IMR-90 (cell line): ENCODE measurements at regions not wholly inside any gene's neighbourhood (a gene's known extent, or its start where the extent isn't known, plus 50 kb on each side); places are given as distances from the start of the nearest gene placed in this dataset.

Experiments used
- ATAC-seq: fragments of 200-7000 bp; cut with Tn5 transposase; 2 replicates; pipeline ENCODE4 v1.9.1; 2020; ENCODE audit warnings: low read depth, mild to moderate bottlenecking, moderate library complexity
- BruUV-seq: library from RNA; stranded (reverse); fragments of 400-500 nt; replicated peaks from 2 replicates; lab custom pipeline; 2021; lab: Mats Ljungman, UMichigan
- CTCF ChIA-PET: fragments of 300-600 bp; formaldehyde crosslinking; extraction: SDS; loops from one replicate; lab custom pipeline; 2021; ENCODE audit warnings: antibody characterized with exemption; lab: Yijun Ruan, JAX
- POLR2A ChIA-PET: fragments of 300-600 bp; sonication (Branson Sonifier 250); formaldehyde crosslinking; loops from one replicate; lab custom pipeline; 2022; ENCODE audit warnings: antibody characterized with exemption; ENCODE audit not compliant: unreplicated experiment; lab: Charles Lee
- DNase-seq: peaks from one replicate; pipeline ENCODE4 v3.0.0; 2013
- H2AFZ ChIP-seq: replicated peaks from 2 replicates; pipeline ENCODE3; 2013; ENCODE audit warnings: low read length, mild to moderate bottlenecking; ENCODE audit not compliant: poor library complexity
- H2AK5ac ChIP-seq: 2 replicates; pipeline ENCODE4 v1.6.1; 2013; ENCODE audit warnings: low read depth, low read length, inconsistent platforms
- H2AK9ac ChIP-seq: replicated peaks from 2 replicates; pipeline ENCODE3; 2013; ENCODE audit warnings: mild to moderate bottlenecking, low read depth, low read length, moderate library complexity; ENCODE audit not compliant: poor library complexity
- H2BK120ac ChIP-seq: 2 replicates; pipeline ENCODE4 v1.6.1; 2013; ENCODE audit warnings: low read depth, low read length, inconsistent platforms
- H2BK15ac ChIP-seq: 3 replicates; pipeline ENCODE4 v1.6.1; 2013; ENCODE audit warnings: low read depth, low read length, inconsistent platforms
- H2BK20ac ChIP-seq: 2 replicates; pipeline ENCODE4 v1.6.1; 2013; ENCODE audit warnings: low read depth, mild to moderate bottlenecking, inconsistent platforms, low read length, moderate library complexity
- H2BK5ac ChIP-seq: 2 replicates; pipeline ENCODE4 v1.6.1; 2013; ENCODE audit warnings: mild to moderate bottlenecking, low read depth, low read length, inconsistent platforms; ENCODE audit not compliant: poor library complexity, severe bottlenecking
- H3K14ac ChIP-seq: replicated peaks from 2 replicates; pipeline ENCODE4 v1.6.1; 2013; ENCODE audit warnings: low read depth, low read length, inconsistent platforms
- H3K18ac ChIP-seq: 2 replicates; pipeline ENCODE4 v1.6.1; 2013; ENCODE audit warnings: low read depth, low read length, control low read depth
- H3K23ac ChIP-seq: 2 replicates; pipeline ENCODE4 v1.6.1; 2013; ENCODE audit warnings: low read depth, low read length, inconsistent platforms
- H3K27ac ChIP-seq: 2 replicates; pipeline ENCODE4 v1.5.1; 2013; ENCODE audit warnings: mild to moderate bottlenecking, control low read depth, low read length; ENCODE audit not compliant: insufficient read depth
- H3K27me3 ChIP-seq: 2 replicates; pipeline ENCODE4 v1.6.1; 2013; ENCODE audit warnings: low read length; ENCODE audit not compliant: control insufficient read depth, insufficient read depth
- H3K36me3 ChIP-seq: 2 replicates; pipeline ENCODE4 v1.6.1; 2013; ENCODE audit warnings: low read length, mixed read lengths; ENCODE audit not compliant: control insufficient read depth, insufficient read depth
- H3K4ac ChIP-seq: 2 replicates; pipeline ENCODE4 v1.6.1; 2013; ENCODE audit warnings: low read depth, low read length, inconsistent platforms
- H3K4me1 ChIP-seq: 2 replicates; pipeline ENCODE4 v1.6.1; 2013; ENCODE audit warnings: low read length, mixed read lengths; ENCODE audit not compliant: control insufficient read depth, insufficient read depth
- H3K4me2 ChIP-seq: 2 replicates; pipeline ENCODE4 v1.6.1; 2013; ENCODE audit warnings: low read depth, mild to moderate bottlenecking, control low read depth, low read length, moderate library complexity
- H3K4me3 ChIP-seq: 2 replicates; pipeline ENCODE4 v1.5.1; 2013; ENCODE audit warnings: low read depth, mild to moderate bottlenecking, control low read depth, low read length, moderate library complexity; ENCODE audit not compliant: insufficient read depth
- H3K56ac ChIP-seq: 2 replicates; pipeline ENCODE4 v1.6.1; 2013; ENCODE audit warnings: low read length, inconsistent platforms; ENCODE audit not compliant: insufficient read depth; ENCODE audit errors: extremely low read depth
- H3K79me1 ChIP-seq, 2 experiments: 2 replicates each; pipeline ENCODE4 v1.6.1; 2013; ENCODE audit warnings: low read length in 2 of 2, inconsistent platforms in 1 of 2, low read depth in 1 of 2
- H3K9ac ChIP-seq: 2 replicates; pipeline ENCODE4 v1.6.1; 2013; ENCODE audit warnings: low read depth, low read length, control low read depth
- H3K9me1 ChIP-seq: 2 replicates; pipeline ENCODE4 v1.6.1; 2013; ENCODE audit warnings: low read length, inconsistent platforms; ENCODE audit not compliant: insufficient read depth
- H3K9me3 ChIP-seq: 2 replicates; pipeline ENCODE4 v1.6.1; 2013; ENCODE audit warnings: low read length; ENCODE audit not compliant: control insufficient read depth, insufficient read depth
- H4K20me1 ChIP-seq: 2 replicates; pipeline ENCODE4 v1.6.1; 2013; ENCODE audit warnings: low read length, inconsistent platforms; ENCODE audit not compliant: insufficient read depth
- H4K5ac ChIP-seq: 2 replicates; pipeline ENCODE4 v1.6.1; 2013; ENCODE audit warnings: mild to moderate bottlenecking, low read depth, low read length, control low read depth
- H4K8ac ChIP-seq, 2 experiments: 2 replicates each; pipeline ENCODE4 v1.6.1; 2013; ENCODE audit warnings: low read depth in 2 of 2, low read length in 2 of 2, control low read depth in 1 of 2, inconsistent platforms in 1 of 2
- H4K91ac ChIP-seq: 2 replicates; pipeline ENCODE4 v1.6.1; 2013; ENCODE audit warnings: low read depth, low read length, inconsistent platforms; ENCODE audit not compliant: insufficient read depth
- BHLHE40 ChIP-seq: fragments of 150-350 bp; IDR thresholded peaks from 2 replicates; pipeline ENCODE4 v1.6.1; 2016; ENCODE audit warnings: mild to moderate bottlenecking, low read depth, low read length
- CEBPB ChIP-seq: IDR thresholded peaks from 2 replicates; pipeline ENCODE4 v1.6.1; 2012; ENCODE audit warnings: low read depth, low read length, improper control_type of control experiment
- CHD1 ChIP-seq: IDR thresholded peaks from 2 replicates; pipeline ENCODE4 v1.6.1; 2012; ENCODE audit warnings: low read depth, low read length, improper control_type of control experiment
- CTCF ChIP-seq: conservative IDR thresholded peaks from 2 replicates; pipeline ENCODE4 v1.5.1; 2012; ENCODE audit warnings: mild to moderate bottlenecking, low read depth, low read length, improper control_type of control experiment
- ELK1 ChIP-seq: fragments of 150-350 bp; IDR thresholded peaks from 2 replicates; pipeline ENCODE4 v1.6.1; 2016; ENCODE audit warnings: low read depth, mild to moderate bottlenecking, low read length, moderate library complexity, borderline replicate concordance
- FOS ChIP-seq: fragments of 150-350 bp; IDR thresholded peaks from 2 replicates; pipeline ENCODE4 v1.6.1; 2016; ENCODE audit warnings: low read depth, low read length
- MAFK ChIP-seq: IDR thresholded peaks from 2 replicates; pipeline ENCODE4 v1.6.1; 2012; ENCODE audit warnings: low read depth, low read length, improper control_type of control experiment
- MAZ ChIP-seq: IDR thresholded peaks from 2 replicates; pipeline ENCODE4 v1.6.1; 2012; ENCODE audit warnings: low read depth, mild to moderate bottlenecking, low read length, improper control_type of control experiment, moderate library complexity, borderline replicate concordance
- MXI1 ChIP-seq: IDR thresholded peaks from 2 replicates; pipeline ENCODE4 v1.6.1; 2012; ENCODE audit warnings: low read depth, mild to moderate bottlenecking, low read length, moderate library complexity, borderline replicate concordance
- NFE2L2 ChIP-seq: fragments of 150-350 bp; IDR thresholded peaks from 2 replicates; pipeline ENCODE4 v1.6.1; 2016; ENCODE audit warnings: low read depth, mild to moderate bottlenecking, low read length
- POLR2A ChIP-seq: IDR thresholded peaks from 2 replicates; pipeline ENCODE4 v1.6.1; 2012; ENCODE audit warnings: mild to moderate bottlenecking, low read depth, low read length
- RAD21 ChIP-seq: IDR thresholded peaks from 2 replicates; pipeline ENCODE4 v1.6.1; 2012; ENCODE audit warnings: low read length, improper control_type of control experiment
- RCOR1 ChIP-seq: IDR thresholded peaks from 2 replicates; pipeline ENCODE4 v1.6.1; 2012; ENCODE audit warnings: mild to moderate bottlenecking, low read length, improper control_type of control experiment; ENCODE audit not compliant: insufficient replicate concordance
- RFX5 ChIP-seq: IDR thresholded peaks from 2 replicates; pipeline ENCODE4 v1.8.0; 2012; ENCODE audit warnings: low read depth, mild to moderate bottlenecking, low read length, moderate library complexity
- SMC3 ChIP-seq: fragments of 150-350 bp; IDR thresholded peaks from 2 replicates; pipeline ENCODE4 v1.6.1; 2016; ENCODE audit warnings: low read depth, mild to moderate bottlenecking, antibody characterized with exemption, low read length, moderate library complexity
- USF2 ChIP-seq: fragments of 150-350 bp; IDR thresholded peaks from 2 replicates; pipeline ENCODE4 v1.6.1; 2017; ENCODE audit warnings: mild to moderate bottlenecking, antibody characterized with exemption, low read length, low read depth
- WGBS, 2 experiments: methylation state at CpG; one replicate each; pipeline versions ENCODE4 v1.1.5 to v1.1.7; 2013; ENCODE audit warnings: missing lambda C conversion rate in 2 of 2; ENCODE audit not compliant: insufficient read length in 1 of 2; ENCODE audit errors: extremely low coverage in 2 of 2; 5-methylcytosine and 5-hydroxymethylcytosine counted together
- dilution Hi-C: fragments of 300-500 bp; cut with HindIII; formaldehyde crosslinking; loops from one replicate; pipeline ENCODE4 v1.14.3; 2018; ENCODE audit warnings: low sequenced_read_pairs; ENCODE audit not compliant: unreplicated experiment
- in situ Hi-C: fragments of 300-500 bp; cut with MboI; formaldehyde crosslinking; loops from 3 replicates; pipeline ENCODE4 v1.14.3; 2019; ENCODE audit warnings: low sequenced_read_pairs, inconsistent platforms, mixed read lengths
- intact Hi-C: fragments of 100-400 bp; cut with micrococcal nuclease; formaldehyde crosslinking; loops from 2 replicates; pipeline ENCODE4 v1.10.0; 2022

GRCh38 chr10:23534326-23534725 is 95.5 kb downstream of the OTUD1 start:
- H2BK5ac ChIP-seq = no peak overlapping the region
- ATAC-seq = no peak

More at GRCh38 chr10:23534326-23534725, 95.5 kb downstream of the OTUD1 start:
- H3K23ac ChIP-seq = no peak overlapping the region
- H3K18ac ChIP-seq = no peak overlapping the region
- no peak overlapping the region for H3K4me3 ChIP-seq
- H4K91ac ChIP-seq = no peak overlapping the region
- no peaks in the 10 kb centered on the region for H3K4me1 ChIP-seq
- intact Hi-C loops = no loop called here
- H3K36me3 ChIP-seq = no peaks in the 10 kb centered on the region
- BruUV-seq = no TSS peak
- no peaks in the 10 kb centered on the region for H3K9me3 ChIP-seq
- no peak overlapping the region for H3K4me2 ChIP-seq
- H2AK5ac ChIP-seq = no peak overlapping the region
- 68% methylated on average over 2 of the region's 4 CpGs; no CpG with 5 or more reads in 1 of the 2 experiments for WGBS, 2 experiments
- DNase-seq = no peak
- no peak overlapping the region for H3K27ac ChIP-seq
- H2BK20ac ChIP-seq = no peak overlapping the region
- no peaks in the 10 kb centered on the region for H3K79me1 ChIP-seq
- ChIA-PET CTCF (no interaction called here), POLR2A (no interaction called here)
- H2BK15ac ChIP-seq = no peak overlapping the region
- no peak overlapping the region for H2AK9ac ChIP-seq
- dilution Hi-C loops = no loop called here
- H3K4ac ChIP-seq = no peak overlapping the region
- no peak overlapping the region for H4K5ac ChIP-seq
- no peak overlapping the region for H3K56ac ChIP-seq
- H3K9me1 ChIP-seq = no peaks in the 10 kb centered on the region
- H4K20me1 ChIP-seq = no peaks in the 10 kb centered on the region
- no peak overlapping the region for H4K8ac ChIP-seq
- no peak overlapping the region for H2BK120ac ChIP-seq
- no peak for TF ChIP-seq NFE2L2
- no peak for TF ChIP-seq RFX5
- TF ChIP-seq RAD21 = no peak
- no peak for TF ChIP-seq CTCF
- no peak for TF ChIP-seq CHD1
- no peak for TF ChIP-seq USF2
- no peak for TF ChIP-seq RCOR1
- TF ChIP-seq MAZ = no peak
- TF ChIP-seq BHLHE40 = no peak
- TF ChIP-seq FOS = no peak
- no peak for TF ChIP-seq MXI1
- TF ChIP-seq POLR2A = no peak
- no peak for TF ChIP-seq SMC3
- no peak for TF ChIP-seq MAFK
- TF ChIP-seq ELK1 = no peak
- no peak for TF ChIP-seq CEBPB
- in situ Hi-C loops = loop anchor here (5.0 to 25.0 kb wide), 3 partner anchors 217 to 978 kb away; no protein-coding TSS in a partner anchor
- H3K27me3 ChIP-seq = peaks cover 3% of the 10 kb centered on the region; the same call in 1 of the 2 replicates
- no peak overlapping the region for H2AFZ ChIP-seq
- no peak overlapping the region for H3K14ac ChIP-seq
- H3K9ac ChIP-seq = no peak overlapping the region
